Progenitor cell of endocrine pancreas (in vitro differentiated cells): ENCODE measurements at regions not wholly inside any gene's neighbourhood (a gene's known extent, or its start where the extent isn't known, plus 50 kb on each side); places are given as distances from the start of the nearest gene placed in this dataset.
"Not testable (repeated sequence)": the region's sequence is repeated elsewhere in the genome, so short reads cannot be mapped to it uniquely, and the experiment has no call there.

Experiments used
- DNase-seq: peaks from one replicate; pipeline ENCODE4 v3.0.0; 2021; ENCODE audit warnings: low spot score; ENCODE audit not compliant: unreplicated experiment
- H3K27ac Mint-ChIP-seq: 2 replicates; pipeline ENCODE4 v1.8.0; 2021; ENCODE audit warnings: mild to moderate bottlenecking, moderate library complexity, mixed read lengths
- H3K27me3 Mint-ChIP-seq: 2 replicates; pipeline ENCODE4 v1.8.0; 2021; ENCODE audit warnings: mixed read lengths
- H3K36me3 Mint-ChIP-seq: 2 replicates; pipeline ENCODE4 v1.8.0; 2022; ENCODE audit warnings: mixed read lengths; ENCODE audit not compliant: insufficient read depth
- H3K4me1 Mint-ChIP-seq: 2 replicates; pipeline ENCODE4 v1.8.0; 2021; ENCODE audit warnings: low read depth, mixed read lengths
- H3K4me3 Mint-ChIP-seq: 2 replicates; pipeline ENCODE4 v1.8.0; 2021; ENCODE audit warnings: low read depth, mild to moderate bottlenecking, moderate library complexity, mixed read lengths
- H3K9me3 Mint-ChIP-seq: 2 replicates; pipeline ENCODE4 v1.8.0; 2021; ENCODE audit warnings: low read depth, mixed read lengths
- TF ChIP-seq, protein P1 (sequence below): fragments of 200-600 bp; sonication (generic); IDR thresholded peaks from one replicate; pipeline ENCODE4 v1.5.0; 2021; ENCODE audit warnings: antibody characterized with exemption, mild to moderate bottlenecking; ENCODE audit not compliant: unreplicated experiment

GRCh38 chr10:64409349-64409748 is 888.1 kb downstream of the REEP3 start:
- Mint-ChIP-seq H3K4me3 (no peak overlapping the region), H3K4me1 (no peaks in the 10 kb centered on the region), H3K27me3 (no peaks in the 10 kb centered on the region), H3K27ac (peak overlapping the region; percentile 60), H3K9me3 (no peaks in the 10 kb centered on the region), H3K36me3 (no peaks in the 10 kb centered on the region)
- DNase-seq, result no peak
- TF ChIP-seq, protein P1, sequence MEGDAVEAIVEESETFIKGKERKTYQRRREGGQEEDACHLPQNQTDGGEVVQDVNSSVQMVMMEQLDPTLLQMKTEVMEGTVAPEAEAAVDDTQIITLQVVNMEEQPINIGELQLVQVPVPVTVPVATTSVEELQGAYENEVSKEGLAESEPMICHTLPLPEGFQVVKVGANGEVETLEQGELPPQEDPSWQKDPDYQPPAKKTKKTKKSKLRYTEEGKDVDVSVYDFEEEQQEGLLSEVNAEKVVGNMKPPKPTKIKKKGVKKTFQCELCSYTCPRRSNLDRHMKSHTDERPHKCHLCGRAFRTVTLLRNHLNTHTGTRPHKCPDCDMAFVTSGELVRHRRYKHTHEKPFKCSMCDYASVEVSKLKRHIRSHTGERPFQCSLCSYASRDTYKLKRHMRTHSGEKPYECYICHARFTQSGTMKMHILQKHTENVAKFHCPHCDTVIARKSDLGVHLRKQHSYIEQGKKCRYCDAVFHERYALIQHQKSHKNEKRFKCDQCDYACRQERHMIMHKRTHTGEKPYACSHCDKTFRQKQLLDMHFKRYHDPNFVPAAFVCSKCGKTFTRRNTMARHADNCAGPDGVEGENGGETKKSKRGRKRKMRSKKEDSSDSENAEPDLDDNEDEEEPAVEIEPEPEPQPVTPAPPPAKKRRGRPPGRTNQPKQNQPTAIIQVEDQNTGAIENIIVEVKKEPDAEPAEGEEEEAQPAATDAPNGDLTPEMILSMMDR, result no peak

- no peaks in the 10 kb centered on the region for H3K9me3 Mint-ChIP-seq
- no peaks in the 10 kb centered on the region for H3K27me3 Mint-ChIP-seq
- DNase-seq, result no peak
- no peaks in the 10 kb centered on the region for H3K4me1 Mint-ChIP-seq
- no peaks in the 10 kb centered on the region for H3K36me3 Mint-ChIP-seq
- H3K27ac Mint-ChIP-seq, result no peak overlapping the region
- TF ChIP-seq, protein P1, result no peak
- no peak overlapping the region for H3K4me3 Mint-ChIP-seq
Observed at GRCh38 chr10:64416011-64416410, 894.8 kb downstream of the REEP3 start.

- no peak for DNase-seq
- Mint-ChIP-seq H3K27ac (no peak overlapping the region), H3K27me3 (no peaks in the 10 kb centered on the region), H3K9me3 (no peaks in the 10 kb centered on the region), H3K4me1 (no peaks in the 10 kb centered on the region), H3K36me3 (no peaks in the 10 kb centered on the region), H3K4me3 (no peak overlapping the region)
- TF ChIP-seq, protein P1, result no peak
Observed at GRCh38 chr10:64419461-64419860, 898.3 kb downstream of the REEP3 start.

GRCh38 chr10:64426745-64427144 is 905.5 kb downstream of the REEP3 start:
- DNase-seq, result no peak
- no peaks in the 10 kb centered on the region for H3K36me3 Mint-ChIP-seq
- H3K9me3 Mint-ChIP-seq, result no peaks in the 10 kb centered on the region
- H3K4me3 Mint-ChIP-seq, result no peak overlapping the region
- H3K27me3 Mint-ChIP-seq, result no peaks in the 10 kb centered on the region
- H3K4me1 Mint-ChIP-seq, result no peaks in the 10 kb centered on the region
- TF ChIP-seq, protein P1, result no peak
- no peak overlapping the region for H3K27ac Mint-ChIP-seq

- Mint-ChIP-seq H3K9me3 (peaks cover 4% of the 10 kb centered on the region), H3K4me1 (no peaks in the 10 kb centered on the region), H3K27me3 (no peaks in the 10 kb centered on the region), H3K4me3 (no peak overlapping the region), H3K27ac (no peak overlapping the region), H3K36me3 (no peaks in the 10 kb centered on the region)
- no peak for DNase-seq
- TF ChIP-seq, protein P1, result peak; percentile 58
Observed at GRCh38 chr10:64430690-64431323, 909.6 kb downstream of the REEP3 start.

DNA sequence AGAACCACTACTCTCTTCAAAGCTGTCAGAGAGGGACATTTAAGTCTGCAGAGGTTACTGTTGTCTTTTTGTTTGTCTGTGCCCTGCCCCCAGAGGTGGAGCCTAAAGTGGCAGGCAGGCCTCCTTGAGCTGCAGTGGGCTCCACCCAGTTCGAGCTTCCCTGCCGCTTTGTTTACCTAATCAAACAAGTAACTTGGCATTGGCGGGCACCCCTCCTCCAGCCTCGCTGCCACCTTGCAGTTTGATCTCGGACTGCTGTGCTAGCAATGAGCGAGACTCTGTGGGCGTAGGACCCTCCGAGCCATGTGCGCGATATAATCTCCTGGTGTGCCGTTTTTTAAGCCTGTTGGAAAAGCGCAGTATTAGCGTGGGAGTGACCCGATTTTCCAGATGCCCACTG is 920.7 kb downstream of the REEP3 start:
- H3K4me1 Mint-ChIP-seq, H3K27ac Mint-ChIP-seq, H3K36me3 Mint-ChIP-seq, H3K4me3 Mint-ChIP-seq, H3K27me3 Mint-ChIP-seq, DNase-seq: not testable (repeated sequence)
- H3K9me3 Mint-ChIP-seq, result peaks cover 24% of the 10 kb centered on the region
